Lung (tissue), 11 donors: ENCODE measurements at regions not wholly inside any gene's neighbourhood (a gene's known extent, or its start where the extent isn't known, plus 50 kb on each side); places are given as distances from the start of the nearest gene placed in this dataset.

ENCODE experiments used
- ATAC-seq: fragments of 200-7000 bp; cut with Tn5 transposase; one replicate; pipeline ENCODE4 v1.9.1; 2020; ENCODE audit warnings: moderate number of reproducible peaks; ENCODE audit not compliant: insufficient read depth, low FRiP score
- DNase-seq, 3 donors: peaks; one replicate each; pipeline ENCODE4 v3.0.0-alpha.2; 2013 to 2017
- H3K27ac ChIP-seq, 2 donors: one replicate each; pipeline ENCODE4 v1.5.1; 2013; ENCODE audit warnings: mild to moderate bottlenecking in 2 of 2, moderate library complexity in 2 of 2, control low read depth in 1 of 2, inconsistent platforms in 1 of 2, low read depth in 1 of 2, low read length in 1 of 2
- H3K27me3 ChIP-seq, 3 donors: one replicate each; pipeline ENCODE4 v1.5.1; 2013; ENCODE audit warnings: low read length in 2 of 3; ENCODE audit not compliant: control insufficient read depth in 3 of 3, insufficient read depth in 3 of 3
- H3K36me3 ChIP-seq, 4 donors: one replicate each; pipeline ENCODE4 v1.5.1; 2013; ENCODE audit warnings: low read length in 4 of 4, mild to moderate bottlenecking in 1 of 4, moderate library complexity in 1 of 4; ENCODE audit not compliant: control insufficient read depth in 4 of 4, insufficient read depth in 4 of 4
- H3K4me1 ChIP-seq, 5 donors: one replicate each; pipeline ENCODE4 v1.5.1; 2013; ENCODE audit warnings: low read length in 5 of 5, mild to moderate bottlenecking in 2 of 5, moderate library complexity in 1 of 5; ENCODE audit not compliant: control insufficient read depth in 5 of 5, insufficient read depth in 5 of 5
- H3K4me3 ChIP-seq: one replicate; pipeline ENCODE4 v1.5.1; 2013; ENCODE audit warnings: mild to moderate bottlenecking, control low read depth, moderate library complexity
- H3K9ac ChIP-seq, 2 donors: one replicate each; pipeline ENCODE4 v1.5.1; 2013; ENCODE audit warnings: low read length in 2 of 2, control low read depth in 1 of 2; ENCODE audit not compliant: insufficient read depth in 1 of 2
- H3K9me3 ChIP-seq, 4 donors: one replicate each; pipeline ENCODE4 v1.5.1; 2013; ENCODE audit warnings: low read length in 3 of 4, mild to moderate bottlenecking in 1 of 4, moderate library complexity in 1 of 4; ENCODE audit not compliant: control insufficient read depth in 4 of 4, insufficient read depth in 3 of 4
- WGBS, 2 donors: extraction: QIAGEN DNeasy Blood & Tissue Kit; methylation state at CpG; one replicate each; pipeline ENCODE4 v1.1.7; 2013; 5-methylcytosine and 5-hydroxymethylcytosine counted together
- TF ChIP-seq, protein P1 (sequence below): IDR thresholded peaks from 2 replicates; pipeline ENCODE4 v1.5.1; 2012; ENCODE audit warnings: mild to moderate bottlenecking; ENCODE audit errors: control extremely low read depth, extremely low read depth
- donor health status: control.
- donor health status: control.
- donor health status: Bipolar disorder and iron deficiency.
- donor health status: healthy.
- donor health status: DM: yes; HTN: yes; CAD: no.

GRCh38 chr3:66792086-66792485 is 206.0 kb upstream of the KBTBD8 start:
- H3K36me3 ChIP-seq = no peaks in the 10 kb centered on the region
- H3K9ac ChIP-seq = no peak overlapping the region
- TF ChIP-seq, protein P1, sequence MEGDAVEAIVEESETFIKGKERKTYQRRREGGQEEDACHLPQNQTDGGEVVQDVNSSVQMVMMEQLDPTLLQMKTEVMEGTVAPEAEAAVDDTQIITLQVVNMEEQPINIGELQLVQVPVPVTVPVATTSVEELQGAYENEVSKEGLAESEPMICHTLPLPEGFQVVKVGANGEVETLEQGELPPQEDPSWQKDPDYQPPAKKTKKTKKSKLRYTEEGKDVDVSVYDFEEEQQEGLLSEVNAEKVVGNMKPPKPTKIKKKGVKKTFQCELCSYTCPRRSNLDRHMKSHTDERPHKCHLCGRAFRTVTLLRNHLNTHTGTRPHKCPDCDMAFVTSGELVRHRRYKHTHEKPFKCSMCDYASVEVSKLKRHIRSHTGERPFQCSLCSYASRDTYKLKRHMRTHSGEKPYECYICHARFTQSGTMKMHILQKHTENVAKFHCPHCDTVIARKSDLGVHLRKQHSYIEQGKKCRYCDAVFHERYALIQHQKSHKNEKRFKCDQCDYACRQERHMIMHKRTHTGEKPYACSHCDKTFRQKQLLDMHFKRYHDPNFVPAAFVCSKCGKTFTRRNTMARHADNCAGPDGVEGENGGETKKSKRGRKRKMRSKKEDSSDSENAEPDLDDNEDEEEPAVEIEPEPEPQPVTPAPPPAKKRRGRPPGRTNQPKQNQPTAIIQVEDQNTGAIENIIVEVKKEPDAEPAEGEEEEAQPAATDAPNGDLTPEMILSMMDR = no peak
- ATAC-seq (no peak), DNase-seq (no peak)
- H3K27me3 ChIP-seq = no peaks in the 10 kb centered on the region
- H3K4me1 ChIP-seq = no peaks in the 10 kb centered on the region
- no peak overlapping the region for H3K4me3 ChIP-seq
- H3K27ac ChIP-seq = no peak overlapping the region
- H3K9me3 ChIP-seq = no peaks in the 10 kb centered on the region

- Histone ChIP-seq H3K9ac (no peak overlapping the region), H3K9me3 (peaks cover 0 to 5% (median 0%) of the 10 kb centered on the region in 4 donors), H3K36me3 (no peaks in the 10 kb centered on the region), H3K4me3 (no peak overlapping the region), H3K4me1 (peaks cover 0 to 7% (median 3%) of the 10 kb centered on the region in 5 donors), H3K27ac (no peak overlapping the region), H3K27me3 (no peaks in the 10 kb centered on the region)
- DNase-seq (no peak), ATAC-seq (no peak)
- WGBS, 2 donors = 73 to 82% methylated on average over 4 of the region's 4 CpGs
- TF ChIP-seq, protein P1 = no peak
Measured at GRCh38 chr3:66795365-66795764, 202.7 kb upstream of the KBTBD8 start.

DNA sequence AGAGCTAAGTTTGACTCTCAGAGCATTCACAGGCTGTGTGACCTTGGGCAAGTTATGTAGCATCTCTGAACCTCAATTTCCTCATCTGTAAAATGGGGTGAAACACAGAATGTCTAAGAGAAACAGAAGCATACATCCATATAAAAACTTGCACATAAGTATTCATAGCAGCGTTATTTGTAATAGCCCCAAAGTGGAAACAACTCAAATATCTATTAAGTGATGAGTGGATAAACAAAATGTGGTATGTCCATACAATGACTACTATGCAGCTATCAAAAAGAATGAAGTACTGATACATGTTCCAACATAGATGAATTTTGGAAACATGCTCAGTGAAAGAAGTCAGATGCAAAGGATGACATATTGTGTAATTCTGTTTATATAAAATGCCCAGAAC is 201.8 kb upstream of the KBTBD8 start:
- WGBS, 2 donors = 92 to 100% methylated on average over 1 of the region's 1 CpG

More for the DNA sequence above, 201.8 kb upstream of the KBTBD8 start:
- H3K27ac ChIP-seq = no peak overlapping the region
- no peaks in the 10 kb centered on the region for H3K36me3 ChIP-seq
- H3K9me3 ChIP-seq = peaks cover 0 to 5% (median 0%) of the 10 kb centered on the region in 4 donors
- H3K4me3 ChIP-seq = no peak overlapping the region
- H3K4me1 ChIP-seq = peaks cover 0 to 7% (median 3%) of the 10 kb centered on the region in 5 donors
- DNase-seq = no peak
- no peak for ATAC-seq
- H3K9ac ChIP-seq = no peak overlapping the region
- H3K27me3 ChIP-seq = no peaks in the 10 kb centered on the region
- TF ChIP-seq, protein P1 = no peak
